GM12878 (cell line): ENCODE measurements at regions not wholly inside any gene's neighbourhood (a gene's known extent, or its start where the extent isn't known, plus 50 kb on each side); places are given as distances from the start of the nearest gene placed in this dataset.

Source experiments
- ATAC-seq: fragments of 200-7000 bp; cut with Tn5 transposase; 3 replicates; pipeline ENCODE4 v1.9.1; 2020; ENCODE audit warnings: mild to moderate bottlenecking, moderate library complexity
- BruUV-seq: library from RNA; stranded (reverse); fragments of 400-500 nt; replicated peaks from 2 replicates; lab custom pipeline; 2021; lab: Mats Ljungman, UMichigan
- CTCF ChIA-PET: fragments of 300-600 bp; sonication (Branson Sonifier 250); formaldehyde crosslinking; extraction: SDS; loops from one replicate; lab custom pipeline; 2021; ENCODE audit warnings: inconsistent platforms; lab: Yijun Ruan, JAX
- POLR2A ChIA-PET: fragments of 350-600 bp; formaldehyde crosslinking; extraction: SDS; loops from one replicate; lab custom pipeline; 2021; ENCODE audit warnings: inconsistent platforms; lab: Charles Lee
- RAD21 ChIA-PET: fragments of 300-600 bp; sonication (Branson Sonifier 250); formaldehyde crosslinking; loops from one replicate; lab custom pipeline; 2023; ENCODE audit warnings: antibody characterized with exemption; ENCODE audit not compliant: unreplicated experiment; lab: Charles Lee
- SMC1A ChIA-PET: fragments of 300-600 bp; sonication (Branson Sonifier 250); formaldehyde crosslinking; loops from one replicate; lab custom pipeline; 2023; ENCODE audit not compliant: unreplicated experiment, uncharacterized antibody; lab: Charles Lee
- DNase-seq: peaks from one replicate; pipeline ENCODE4 v3.0.0-alpha.2; 2011; ENCODE audit warnings: low read depth, low spot score
- FAIRE-seq: peaks from 3 replicates; lab custom pipeline; 2011; peaks lifted over from hg19 to GRCh38; lab: Jason Lieb, UNC
- H2AFZ ChIP-seq: 2 replicates; pipeline ENCODE4 v1.6.0; 2011; ENCODE audit warnings: low read depth, low read length, control low read depth; ENCODE audit not compliant: control insufficient read depth
- H3K27ac ChIP-seq: 2 replicates; pipeline ENCODE4 v1.5.1; 2011; ENCODE audit warnings: control low read depth; ENCODE audit not compliant: control insufficient read depth, insufficient read depth
- H3K27me3 ChIP-seq, 2 experiments: replicated peaks in 1 of 2; 2 replicates each; pipeline versions ENCODE4 v1.6.0 to v1.6.1; 2011; ENCODE audit warnings: low read length in 1 of 2; ENCODE audit not compliant: control insufficient read depth in 2 of 2, insufficient read depth in 2 of 2
- H3K36me3 ChIP-seq, 2 experiments: 2 replicates each; pipeline ENCODE4 v1.5.1; 2011; ENCODE audit warnings: low read length in 1 of 2; ENCODE audit not compliant: control insufficient read depth in 2 of 2, insufficient read depth in 2 of 2
- H3K4me1 ChIP-seq: 2 replicates; pipeline ENCODE4 v1.6.1; 2011; ENCODE audit warnings: mild to moderate bottlenecking, low read length, moderate library complexity, mixed read lengths; ENCODE audit not compliant: control insufficient read depth, insufficient read depth
- H3K4me2 ChIP-seq: 2 replicates; pipeline ENCODE4 v1.6.0; 2011; ENCODE audit warnings: control low read depth; ENCODE audit not compliant: control insufficient read depth, insufficient read depth
- H3K4me3 ChIP-seq: fragments of 200-600 bp; sonication (generic); 2 replicates; pipeline ENCODE4 v1.5.1; 2016
- H3K79me2 ChIP-seq: 2 replicates; pipeline ENCODE4 v1.6.0; 2011; ENCODE audit warnings: low read length; ENCODE audit not compliant: control insufficient read depth, insufficient read depth
- H3K9ac ChIP-seq: 2 replicates; pipeline ENCODE4 v1.8.0; 2011; ENCODE audit warnings: low read length, control low read depth, mixed read lengths; ENCODE audit not compliant: control insufficient read depth, insufficient read depth
- H3K9me3 ChIP-seq: replicated peaks from 3 replicates; pipeline ENCODE4 v1.5.1; 2011; ENCODE audit warnings: mild to moderate bottlenecking, low read length; ENCODE audit not compliant: control insufficient read depth, insufficient read depth
- H4K20me1 ChIP-seq: 2 replicates; pipeline ENCODE4 v1.6.0; 2011; ENCODE audit not compliant: control insufficient read depth, insufficient read depth
- BCL11A ChIP-seq: IDR thresholded peaks from 2 replicates; pipeline ENCODE4 v1.6.1; 2011; ENCODE audit warnings: low read depth, low read length
- EED ChIP-seq: sonication (generic); IDR thresholded peaks from 2 replicates; pipeline ENCODE4 v1.6.1; 2016; ENCODE audit warnings: antibody characterized with exemption, low read depth
- GABPA ChIP-seq: IDR thresholded peaks from 2 replicates; pipeline ENCODE4 v1.6.1; 2014; ENCODE audit warnings: antibody characterized with exemption, low read depth, mild to moderate bottlenecking, inconsistent platforms
- GATAD2B ChIP-seq: fragments of 450-650 bp; conservative IDR thresholded peaks from 2 replicates; pipeline ENCODE4 v1.6.1; 2017; ENCODE audit warnings: low read depth, mild to moderate bottlenecking, moderate library complexity
- MEF2B ChIP-seq: fragments of 450-650 bp; IDR thresholded peaks from 2 replicates; pipeline ENCODE4 v1.6.1; 2018; ENCODE audit warnings: mild to moderate bottlenecking, moderate library complexity; ENCODE audit not compliant: partially characterized antibody, poor library complexity, severe bottlenecking
- RELA ChIP-seq: fragments of 450-650 bp; IDR thresholded peaks from 2 replicates; pipeline ENCODE4 v1.8.0; 2014; ENCODE audit warnings: borderline replicate concordance; ENCODE audit not compliant: partially characterized antibody
- SMAD5 ChIP-seq: IDR thresholded peaks from 2 replicates; pipeline ENCODE4 v1.6.1; 2016; ENCODE audit warnings: antibody characterized with exemption, low read depth
- SRF ChIP-seq, 2 experiments: IDR thresholded peaks; 2 replicates each; pipeline ENCODE4 v1.6.1; 2011; ENCODE audit warnings: low read depth in 2 of 2, low read length in 2 of 2, mild to moderate bottlenecking in 1 of 2, moderate library complexity in 1 of 2
- TCF12 ChIP-seq: IDR thresholded peaks from 2 replicates; pipeline ENCODE4 v1.6.1; 2011; ENCODE audit warnings: low read depth, mild to moderate bottlenecking, low read length
- ZNF687 ChIP-seq: fragments of 450-650 bp; IDR thresholded peaks from 2 replicates; pipeline ENCODE4 v1.6.1; 2017; ENCODE audit warnings: mild to moderate bottlenecking, moderate library complexity
- WGBS: methylation state at CpG from one replicate; pipeline ENCODE4 v1.1.6; 2016; ENCODE audit warnings: low lambda C conversion rate; ENCODE audit not compliant: insufficient replicate concordance, insufficient coverage; ENCODE audit errors: missing lambda C conversion rate; 5-methylcytosine and 5-hydroxymethylcytosine counted together
- in situ Hi-C: fragments of 300-500 bp; cut with MboI; formaldehyde crosslinking; loops from 9 replicates; pipeline ENCODE4 v1.14.3; 2018; ENCODE audit warnings: mixed read lengths
- intact Hi-C: fragments of 100-400 bp; cut with micrococcal nuclease; formaldehyde crosslinking; loops from one replicate; pipeline ENCODE4 v1.14.2; 2022; ENCODE audit not compliant: unreplicated experiment
- TF ChIP-seq, protein P1 (sequence below): IDR thresholded peaks from 2 replicates; pipeline ENCODE4 v1.6.1; 2011; ENCODE audit warnings: borderline replicate concordance, low read depth, mild to moderate bottlenecking, moderate library complexity, low read length; ENCODE audit not compliant: insufficient read depth, poor library complexity, severe bottlenecking
- TF ChIP-seq, protein P2 (sequence below): fragments of 450-650 bp; IDR thresholded peaks from 2 replicates; pipeline ENCODE4 v1.6.1; 2016; ENCODE audit warnings: mild to moderate bottlenecking, moderate library complexity, borderline replicate concordance
- TF ChIP-seq, protein P3 (sequence below), 3 experiments: IDR thresholded peaks in 2 of 3; conservative IDR thresholded peaks in 1 of 3; 2 replicates each; pipeline ENCODE4 v1.5.1; 2011; ENCODE audit warnings: low read depth in 3 of 3, low read length in 3 of 3, mild to moderate bottlenecking in 3 of 3, control low read depth in 2 of 3, moderate library complexity in 2 of 3, inconsistent platforms in 1 of 3, mixed read lengths in 1 of 3; ENCODE audit not compliant: control insufficient read depth in 2 of 3, insufficient read depth in 1 of 3; ENCODE audit errors: extremely low read depth in 1 of 3

DNA sequence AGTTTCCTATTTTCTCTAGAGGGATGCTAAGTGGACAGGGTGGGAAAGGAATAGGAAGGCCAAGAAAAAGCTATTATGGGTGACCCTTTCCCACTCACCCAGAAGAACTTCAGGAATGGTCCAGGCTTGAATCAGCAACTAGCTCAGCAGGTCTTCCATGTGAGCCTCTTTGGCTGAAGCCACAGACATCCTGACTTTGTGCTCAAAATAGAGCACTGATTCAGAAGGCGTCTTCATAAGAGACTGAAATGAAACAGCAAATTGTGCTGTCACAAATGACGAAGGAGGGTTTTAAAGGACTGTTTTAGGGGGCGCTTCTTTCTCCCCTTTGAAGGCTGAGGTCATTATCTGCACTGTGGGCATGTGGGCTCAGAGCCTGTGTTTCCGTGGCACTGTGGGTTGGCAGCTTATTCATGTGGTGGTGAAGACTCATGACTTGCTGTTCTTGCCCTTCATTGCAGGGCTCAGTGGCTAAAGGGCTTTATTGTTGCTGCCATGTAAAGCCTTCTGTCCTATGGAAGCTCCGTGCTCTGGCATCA lies 65.8 kb upstream of the NFIL3 start:
- intact Hi-C loops: no loop called here
- CTCF ChIA-PET: no interaction called here
- TF ChIP-seq, protein P1, sequence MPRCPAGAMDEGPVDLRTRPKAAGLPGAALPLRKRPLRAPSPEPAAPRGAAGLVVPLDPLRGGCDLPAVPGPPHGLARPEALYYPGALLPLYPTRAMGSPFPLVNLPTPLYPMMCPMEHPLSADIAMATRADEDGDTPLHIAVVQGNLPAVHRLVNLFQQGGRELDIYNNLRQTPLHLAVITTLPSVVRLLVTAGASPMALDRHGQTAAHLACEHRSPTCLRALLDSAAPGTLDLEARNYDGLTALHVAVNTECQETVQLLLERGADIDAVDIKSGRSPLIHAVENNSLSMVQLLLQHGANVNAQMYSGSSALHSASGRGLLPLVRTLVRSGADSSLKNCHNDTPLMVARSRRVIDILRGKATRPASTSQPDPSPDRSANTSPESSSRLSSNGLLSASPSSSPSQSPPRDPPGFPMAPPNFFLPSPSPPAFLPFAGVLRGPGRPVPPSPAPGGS: no peak
- TF ChIP-seq, protein P2, sequence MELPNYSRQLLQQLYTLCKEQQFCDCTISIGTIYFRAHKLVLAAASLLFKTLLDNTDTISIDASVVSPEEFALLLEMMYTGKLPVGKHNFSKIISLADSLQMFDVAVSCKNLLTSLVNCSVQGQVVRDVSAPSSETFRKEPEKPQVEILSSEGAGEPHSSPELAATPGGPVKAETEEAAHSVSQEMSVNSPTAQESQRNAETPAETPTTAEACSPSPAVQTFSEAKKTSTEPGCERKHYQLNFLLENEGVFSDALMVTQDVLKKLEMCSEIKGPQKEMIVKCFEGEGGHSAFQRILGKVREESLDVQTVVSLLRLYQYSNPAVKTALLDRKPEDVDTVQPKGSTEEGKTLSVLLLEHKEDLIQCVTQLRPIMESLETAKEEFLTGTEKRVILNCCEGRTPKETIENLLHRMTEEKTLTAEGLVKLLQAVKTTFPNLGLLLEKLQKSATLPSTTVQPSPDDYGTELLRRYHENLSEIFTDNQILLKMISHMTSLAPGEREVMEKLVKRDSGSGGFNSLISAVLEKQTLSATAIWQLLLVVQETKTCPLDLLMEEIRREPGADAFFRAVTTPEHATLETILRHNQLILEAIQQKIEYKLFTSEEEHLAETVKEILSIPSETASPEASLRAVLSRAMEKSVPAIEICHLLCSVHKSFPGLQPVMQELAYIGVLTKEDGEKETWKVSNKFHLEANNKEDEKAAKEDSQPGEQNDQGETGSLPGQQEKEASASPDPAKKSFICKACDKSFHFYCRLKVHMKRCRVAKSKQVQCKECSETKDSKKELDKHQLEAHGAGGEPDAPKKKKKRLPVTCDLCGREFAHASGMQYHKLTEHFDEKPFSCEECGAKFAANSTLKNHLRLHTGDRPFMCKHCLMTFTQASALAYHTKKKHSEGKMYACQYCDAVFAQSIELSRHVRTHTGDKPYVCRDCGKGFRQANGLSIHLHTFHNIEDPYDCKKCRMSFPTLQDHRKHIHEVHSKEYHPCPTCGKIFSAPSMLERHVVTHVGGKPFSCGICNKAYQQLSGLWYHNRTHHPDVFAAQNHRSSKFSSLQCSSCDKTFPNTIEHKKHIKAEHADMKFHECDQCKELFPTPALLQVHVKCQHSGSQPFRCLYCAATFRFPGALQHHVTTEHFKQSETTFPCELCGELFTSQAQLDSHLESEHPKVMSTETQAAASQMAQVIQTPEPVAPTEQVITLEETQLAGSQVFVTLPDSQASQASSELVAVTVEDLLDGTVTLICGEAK: no peak
- TF ChIP-seq GABPA: no peak
- TF ChIP-seq GATAD2B: no peak
- TF ChIP-seq SRF (IDR thresholded peaks at IDR 0.05; ENCODE audit: low read depth in 2 of 2, low read length in 2 of 2): no peak
- TF ChIP-seq BCL11A: no peak
- TF ChIP-seq, protein P3, sequence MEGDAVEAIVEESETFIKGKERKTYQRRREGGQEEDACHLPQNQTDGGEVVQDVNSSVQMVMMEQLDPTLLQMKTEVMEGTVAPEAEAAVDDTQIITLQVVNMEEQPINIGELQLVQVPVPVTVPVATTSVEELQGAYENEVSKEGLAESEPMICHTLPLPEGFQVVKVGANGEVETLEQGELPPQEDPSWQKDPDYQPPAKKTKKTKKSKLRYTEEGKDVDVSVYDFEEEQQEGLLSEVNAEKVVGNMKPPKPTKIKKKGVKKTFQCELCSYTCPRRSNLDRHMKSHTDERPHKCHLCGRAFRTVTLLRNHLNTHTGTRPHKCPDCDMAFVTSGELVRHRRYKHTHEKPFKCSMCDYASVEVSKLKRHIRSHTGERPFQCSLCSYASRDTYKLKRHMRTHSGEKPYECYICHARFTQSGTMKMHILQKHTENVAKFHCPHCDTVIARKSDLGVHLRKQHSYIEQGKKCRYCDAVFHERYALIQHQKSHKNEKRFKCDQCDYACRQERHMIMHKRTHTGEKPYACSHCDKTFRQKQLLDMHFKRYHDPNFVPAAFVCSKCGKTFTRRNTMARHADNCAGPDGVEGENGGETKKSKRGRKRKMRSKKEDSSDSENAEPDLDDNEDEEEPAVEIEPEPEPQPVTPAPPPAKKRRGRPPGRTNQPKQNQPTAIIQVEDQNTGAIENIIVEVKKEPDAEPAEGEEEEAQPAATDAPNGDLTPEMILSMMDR (IDR thresholded peaks at IDR 0.05 in 2 of 3, conservative IDR thresholded peaks at IDR 0.05 in 1 of 3; ENCODE audit: control insufficient read depth in 2 of 3, extremely low read depth in 1 of 3, insufficient read depth in 1 of 3, low read depth in 3 of 3, low read length in 3 of 3): no peak
- no peak for TF ChIP-seq ZNF687
- TF ChIP-seq MEF2B: no peak
- no peak for TF ChIP-seq EED
- no peak for TF ChIP-seq TCF12
- no peak for TF ChIP-seq RELA
- no peak for TF ChIP-seq SMAD5

More for the DNA sequence above, 65.8 kb upstream of the NFIL3 start:
- Histone ChIP-seq H3K4me1 (no peaks in the 10 kb centered on the region), H4K20me1 (no peaks in the 10 kb centered on the region), H2AFZ (no peak overlapping the region), H3K9ac (no peak overlapping the region), H3K9me3 (no peaks in the 10 kb centered on the region; the same call in 2 of the 3 replicates), H3K4me2 (no peak overlapping the region), H3K36me3 (no peaks in the 10 kb centered on the region), H3K27me3 (no peaks in the 10 kb centered on the region; a peak in 1 of 4 replicates), H3K79me2 (no peaks in the 10 kb centered on the region), H3K4me3 (no peak overlapping the region), H3K27ac (no peak overlapping the region)
- ChIA-PET SMC1A (no interaction called here), RAD21 (no interaction called here), POLR2A (no interaction called here)
- in situ Hi-C loops: no loop called here
- no TSS peak for BruUV-seq
- 3% methylated on average over 5 of the region's 5 CpGs for WGBS
- ATAC-seq (no peak), DNase-seq (no peak), FAIRE-seq (no peak)
